Endothelial cell of umbilical vein (primary cell): ENCODE measurements at regions not wholly inside any gene's neighbourhood (a gene's known extent, or its start where the extent isn't known, plus 50 kb on each side); places are given as distances from the start of the nearest gene placed in this dataset.

Experiments used
- BruUV-seq: library from RNA; stranded (reverse); fragments of 400-500 nt; replicated peaks from 2 replicates; lab custom pipeline; 2021; lab: Mats Ljungman, UMichigan
- CTCF ChIA-PET: fragments of 300-600, 350-600 bp; sonication (Branson Sonifier 250); formaldehyde crosslinking; loops from one replicate; lab custom pipeline; 2021; ENCODE audit warnings: antibody characterized with exemption, inconsistent platforms; lab: Charles Lee
- POLR2A ChIA-PET: fragments of 300-600, 350-600 bp; sonication (Branson Sonifier 250); formaldehyde crosslinking; loops from one replicate; lab custom pipeline; 2021; ENCODE audit warnings: antibody characterized with exemption, inconsistent platforms; lab: Charles Lee
- DNase-seq: peaks from one replicate; pipeline ENCODE4 v3.0.0-alpha.2; 2011; ENCODE audit warnings: low read depth, low spot score
- FAIRE-seq: peaks from 2 replicates; lab custom pipeline; 2011; peaks lifted over from hg19 to GRCh38; lab: Jason Lieb, UNC
- H2AFZ ChIP-seq: 2 replicates; pipeline ENCODE4 v1.6.0; 2012; ENCODE audit warnings: low read depth, low read length, control low read depth, inconsistent platforms
- H3K27ac ChIP-seq: 2 replicates; pipeline ENCODE4 v1.5.1; 2011; ENCODE audit warnings: low read depth, mild to moderate bottlenecking, control low read depth, low read length, moderate library complexity; ENCODE audit not compliant: insufficient read depth
- H3K27me3 ChIP-seq, 2 experiments: 2 replicates each; pipeline versions ENCODE4 v1.6.0 to v1.6.1; 2011; ENCODE audit warnings: low read length in 2 of 2, mixed read lengths in 1 of 2; ENCODE audit not compliant: control insufficient read depth in 2 of 2, insufficient read depth in 2 of 2
- H3K36me3 ChIP-seq, 2 experiments: 2 replicates in 1 of 2; 3 replicates in 1 of 2; pipeline ENCODE4 v1.5.1; 2011; ENCODE audit warnings: low read length in 2 of 2, mild to moderate bottlenecking in 1 of 2, moderate library complexity in 1 of 2; ENCODE audit not compliant: control insufficient read depth in 2 of 2, insufficient read depth in 2 of 2; ENCODE audit errors: extremely low read depth in 1 of 2
- H3K4me1 ChIP-seq: 3 replicates; pipeline ENCODE4 v1.5.1; 2011; ENCODE audit warnings: mild to moderate bottlenecking, low read length; ENCODE audit not compliant: control insufficient read depth, insufficient read depth; ENCODE audit errors: extremely low read depth
- H3K4me2 ChIP-seq: 2 replicates; pipeline ENCODE4 v1.6.1; 2011; ENCODE audit warnings: low read length, control low read depth, mixed read lengths; ENCODE audit not compliant: insufficient read depth
- H3K4me3 ChIP-seq, 3 experiments: fragments of 200-600 bp in 1 of 3; sonication (generic), shearing (Covaris generic) in 1 of 3; replicated peaks in 1 of 3; 2 replicates each; pipeline ENCODE4 v1.5.1; 2011 to 2016; ENCODE audit warnings: control low read depth in 3 of 3, low read length in 3 of 3, mild to moderate bottlenecking in 2 of 3, inconsistent platforms in 1 of 3, low read depth in 1 of 3, moderate library complexity in 1 of 3; ENCODE audit not compliant: insufficient read depth in 1 of 3
- H3K79me2 ChIP-seq: 2 replicates; pipeline ENCODE4 v1.6.0; 2012; ENCODE audit warnings: low read length, inconsistent platforms; ENCODE audit not compliant: control insufficient read depth, insufficient read depth
- H3K9ac ChIP-seq: replicated peaks from 2 replicates; pipeline ENCODE3; 2011; ENCODE audit warnings: low read length, control low read depth; ENCODE audit not compliant: insufficient read depth; ENCODE audit errors: extremely low read depth
- H3K9me1 ChIP-seq: replicated peaks from 3 replicates; pipeline ENCODE4 v1.6.0; 2011; ENCODE audit warnings: mild to moderate bottlenecking, low read length; ENCODE audit not compliant: control insufficient read depth, insufficient read depth; ENCODE audit errors: extremely low read depth
- H3K9me3 ChIP-seq: replicated peaks from 2 replicates; pipeline ENCODE4 v1.5.1; 2012; ENCODE audit warnings: low read length, inconsistent platforms; ENCODE audit not compliant: control insufficient read depth, insufficient read depth
- H4K20me1 ChIP-seq: replicated peaks from 2 replicates; pipeline ENCODE3; 2011; ENCODE audit warnings: mild to moderate bottlenecking, low read length; ENCODE audit not compliant: control insufficient read depth, insufficient read depth; ENCODE audit errors: extremely low read depth
- CTCF ChIP-seq, 2 donors: IDR thresholded peaks; 1 replicate in 1 of 2; 2 replicates in 1 of 2; pipeline ENCODE4 v1.5.1; 2011; ENCODE audit warnings: low read length in 2 of 2, mild to moderate bottlenecking in 2 of 2, moderate library complexity in 2 of 2, control low read depth in 1 of 2, inconsistent platforms in 1 of 2, low read depth in 1 of 2; ENCODE audit not compliant: insufficient read depth in 1 of 2; ENCODE audit errors: extremely low read depth in 1 of 2
- EZH2 ChIP-seq: IDR thresholded peaks from 2 replicates; pipeline ENCODE4 v1.6.1; 2012; ENCODE audit warnings: borderline replicate concordance, low read depth, mild to moderate bottlenecking, moderate library complexity, low read length, inconsistent platforms; ENCODE audit not compliant: severe bottlenecking
- FOS ChIP-seq: IDR thresholded peaks from 2 replicates; pipeline ENCODE4 v1.6.1; 2011; ENCODE audit warnings: mild to moderate bottlenecking, low read length, moderate library complexity, borderline replicate concordance; ENCODE audit not compliant: insufficient read depth
- GATA2 ChIP-seq: IDR thresholded peaks from 2 replicates; pipeline ENCODE4 v1.7.0; 2011; ENCODE audit warnings: low read depth, mild to moderate bottlenecking, moderate library complexity, mixed read lengths, low read length; ENCODE audit not compliant: insufficient read length, insufficient read depth
- JUN ChIP-seq: IDR thresholded peaks from 2 replicates; pipeline ENCODE4 v1.6.1; 2011; ENCODE audit warnings: borderline replicate concordance, low read depth; ENCODE audit not compliant: insufficient read length, insufficient read depth
- MAX ChIP-seq: IDR thresholded peaks from 2 replicates; pipeline ENCODE4 v1.6.1; 2011; ENCODE audit not compliant: insufficient read depth, insufficient read length
- MYC ChIP-seq: IDR thresholded peaks from one replicate; pipeline ENCODE4 v1.6.1; 2011; ENCODE audit warnings: mild to moderate bottlenecking, low read depth, low read length
- POLR2A ChIP-seq: IDR thresholded peaks from 2 replicates; pipeline ENCODE4 v1.6.1; 2012; ENCODE audit warnings: low read depth, mild to moderate bottlenecking, control low read depth, low read length
- POLR2AphosphoS5 ChIP-seq: IDR thresholded peaks from 2 replicates; pipeline ENCODE4 v1.6.1; 2012; ENCODE audit warnings: low read depth, mild to moderate bottlenecking, control low read depth, low read length, moderate library complexity; ENCODE audit not compliant: insufficient read depth
- dilution Hi-C: fragments of 300-500 bp; cut with MboI; formaldehyde crosslinking; loops from one replicate; pipeline ENCODE4 v1.15.0; 2019; ENCODE audit warnings: low sequenced_read_pairs; ENCODE audit not compliant: extremely low pct_ligation_motif_present
- intact Hi-C: fragments of 100-400 bp; cut with micrococcal nuclease; formaldehyde crosslinking; loops from one replicate; pipeline ENCODE4 v1.10.0; 2022

- no peaks in the 10 kb centered on the region for H4K20me1 ChIP-seq
- CTCF ChIA-PET: no interaction called here
- no peaks in the 10 kb centered on the region for H3K36me3 ChIP-seq
- no peak for FAIRE-seq
- no peaks in the 10 kb centered on the region for H3K4me1 ChIP-seq
- H3K9me3 ChIP-seq: no peaks in the 10 kb centered on the region
- TF ChIP-seq EZH2 (no peak), POLR2A (no peak), CTCF (IDR thresholded peaks at IDR 0.05; ENCODE audit: extremely low read depth in 1 of 2, insufficient read depth in 1 of 2, low read depth in 1 of 2, low read length in 2 of 2) (no peak), JUN (no peak), GATA2 (no peak), POLR2AphosphoS5 (no peak), MYC (no peak), MAX (no peak), FOS (no peak)
- H3K9ac ChIP-seq: no peak overlapping the region
- dilution Hi-C loops: no loop called here
- POLR2A ChIA-PET: no interaction called here
- DNase-seq: no peak
- no peak overlapping the region for H3K4me2 ChIP-seq
- no peak overlapping the region for H3K4me3 ChIP-seq
- no peak overlapping the region for H3K27ac ChIP-seq
- no peaks in the 10 kb centered on the region for H3K9me1 ChIP-seq
- H3K79me2 ChIP-seq: no peaks in the 10 kb centered on the region
- H2AFZ ChIP-seq: no peak overlapping the region
- H3K27me3 ChIP-seq: no peaks in the 10 kb centered on the region
- BruUV-seq: no TSS peak
- intact Hi-C loops: no loop called here
These were observed 330.1 kb upstream of the RPS6KA3 start for GRCh38 chrX:20596856-20597255.
